Fibroblast of lung (primary cell): ENCODE measurements at regions not wholly inside any gene's neighbourhood (a gene's known extent, or its start where the extent isn't known, plus 50 kb on each side); places are given as distances from the start of the nearest gene placed in this dataset.

ENCODE experiments used
- DNase-seq, 2 donors: peaks; one replicate each; pipeline versions ENCODE4 v3.0.0 to v3.0.0-alpha.2; 2010; ENCODE audit warnings: low read depth in 2 of 2
- H2AFZ ChIP-seq: 2 replicates; pipeline ENCODE4 v1.5.1; 2012; ENCODE audit warnings: low read length, control low read depth, inconsistent platforms
- H3K27ac ChIP-seq: 2 replicates; pipeline ENCODE4 v1.5.1; 2011; ENCODE audit warnings: low read length, control low read depth; ENCODE audit not compliant: insufficient read depth
- H3K27me3 ChIP-seq: 2 replicates; pipeline ENCODE4 v1.5.1; 2011; ENCODE audit warnings: mild to moderate bottlenecking, low read length; ENCODE audit not compliant: control insufficient read depth, insufficient read depth
- H3K36me3 ChIP-seq: 2 replicates; pipeline ENCODE4 v1.5.1; 2011; ENCODE audit warnings: low read length; ENCODE audit not compliant: control insufficient read depth, insufficient read depth
- H3K4me1 ChIP-seq: 2 replicates; pipeline ENCODE4 v1.5.1; 2011; ENCODE audit warnings: low read length; ENCODE audit not compliant: control insufficient read depth, insufficient read depth; ENCODE audit errors: extremely low read depth
- H3K4me2 ChIP-seq: 2 replicates; pipeline ENCODE4 v1.5.1; 2011; ENCODE audit warnings: low read length, control low read depth; ENCODE audit not compliant: insufficient read depth; ENCODE audit errors: extremely low read depth
- H3K4me3 ChIP-seq, 4 experiments: fragments of 200-600 bp in 1 of 4; sonication (generic) in 1 of 4; replicated peaks in 1 of 4; 2 replicates each; pipeline ENCODE4 v1.5.1; 2011 to 2016; ENCODE audit warnings: low read length in 4 of 4, low read depth in 3 of 4, mild to moderate bottlenecking in 3 of 4, control low read depth in 2 of 4, inconsistent platforms in 1 of 4, mixed read lengths in 1 of 4; ENCODE audit not compliant: insufficient read depth in 1 of 4; ENCODE audit errors: control extremely low read depth in 1 of 4
- H3K79me2 ChIP-seq: 2 replicates; pipeline ENCODE4 v1.5.1; 2012; ENCODE audit warnings: mild to moderate bottlenecking, low read length, inconsistent platforms; ENCODE audit not compliant: control insufficient read depth, insufficient read depth
- H3K9ac ChIP-seq: 2 replicates; pipeline ENCODE4 v1.5.1; 2011; ENCODE audit warnings: mild to moderate bottlenecking, low read length, control low read depth; ENCODE audit not compliant: insufficient read depth
- H3K9me3 ChIP-seq: 2 replicates; pipeline ENCODE4 v1.5.1; 2012; ENCODE audit warnings: low read depth, low read length; ENCODE audit not compliant: control insufficient read depth, insufficient read depth
- H4K20me1 ChIP-seq: 2 replicates; pipeline ENCODE4 v1.5.1; 2011; ENCODE audit warnings: low read length; ENCODE audit not compliant: control insufficient read depth, insufficient read depth; ENCODE audit errors: extremely low read depth
- CTCF ChIP-seq, 2 donors: IDR thresholded peaks in 1 of 2; conservative IDR thresholded peaks in 1 of 2; 1 replicate in 1 of 2; 2 replicates in 1 of 2; pipeline ENCODE4 v1.5.1; 2011 to 2012; ENCODE audit warnings: low read length in 2 of 2, control low read depth in 1 of 2, inconsistent platforms in 1 of 2, low read depth in 1 of 2, mild to moderate bottlenecking in 1 of 2
- EZH2 ChIP-seq: IDR thresholded peaks from 2 replicates; pipeline ENCODE4 v1.5.1; 2012; ENCODE audit warnings: low read length, control low read depth, mild to moderate bottlenecking; ENCODE audit errors: missing control alignments

DNA sequence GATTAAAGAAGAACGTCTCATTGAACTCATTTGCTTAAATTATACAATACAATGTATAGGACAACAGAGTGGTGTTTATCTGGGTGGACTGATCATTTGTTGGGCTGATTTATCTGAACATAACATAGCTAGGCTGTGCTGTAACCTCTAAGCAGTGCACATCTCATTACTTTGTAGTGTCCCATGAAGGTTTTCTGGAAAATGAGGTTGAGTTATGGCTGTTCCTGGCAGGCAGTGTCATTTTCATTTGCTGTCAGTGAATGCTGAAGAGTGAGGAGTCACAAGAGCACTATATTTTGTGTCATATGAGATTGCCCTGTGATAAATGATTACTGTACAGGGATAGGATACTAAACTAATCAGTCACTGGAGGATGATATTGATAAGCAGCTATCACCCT lies 340.2 kb downstream of the HS3ST3B1 start:
- Histone ChIP-seq H3K4me2 (no peak overlapping the region), H3K9ac (no peak overlapping the region), H3K27me3 (no peaks in the 10 kb centered on the region), H3K9me3 (no peaks in the 10 kb centered on the region), H3K27ac (no peak overlapping the region), H2AFZ (no peak overlapping the region), H3K79me2 (no peaks in the 10 kb centered on the region), H3K4me1 (no peaks in the 10 kb centered on the region), H4K20me1 (no peaks in the 10 kb centered on the region), H3K4me3 (no peak overlapping the region), H3K36me3 (no peaks in the 10 kb centered on the region)
- TF ChIP-seq EZH2 (no peak), CTCF (conservative IDR thresholded peaks at IDR 0.05 in 1 of 2, IDR thresholded peaks at IDR 0.05 in 1 of 2; ENCODE audit: low read depth in 1 of 2, low read length in 2 of 2) (no peak)
- no peak for DNase-seq

- Histone ChIP-seq H3K9me3 (no peaks in the 10 kb centered on the region), H3K36me3 (no peaks in the 10 kb centered on the region), H3K4me2 (no peak overlapping the region), H3K79me2 (no peaks in the 10 kb centered on the region), H3K4me3 (no peak overlapping the region), H3K27ac (no peak overlapping the region), H2AFZ (no peak overlapping the region), H3K27me3 (no peaks in the 10 kb centered on the region), H4K20me1 (no peaks in the 10 kb centered on the region), H3K4me1 (no peaks in the 10 kb centered on the region), H3K9ac (no peak overlapping the region)
- TF ChIP-seq CTCF (conservative IDR thresholded peaks at IDR 0.05 in 1 of 2, IDR thresholded peaks at IDR 0.05 in 1 of 2; ENCODE audit: low read depth in 1 of 2, low read length in 2 of 2) = no peak
- TF ChIP-seq EZH2 = no peak
- no peak for DNase-seq
Measured at GRCh38 chr17:14637260-14637659, 336.4 kb downstream of the HS3ST3B1 start.

- TF ChIP-seq CTCF (conservative IDR thresholded peaks at IDR 0.05 in 1 of 2, IDR thresholded peaks at IDR 0.05 in 1 of 2; ENCODE audit: low read depth in 1 of 2, low read length in 2 of 2) (no peak), EZH2 (no peak)
- H3K4me1 ChIP-seq = no peaks in the 10 kb centered on the region
- H2AFZ ChIP-seq = no peak overlapping the region
- no peak for DNase-seq
- H3K9ac ChIP-seq = no peak overlapping the region
- H3K4me2 ChIP-seq = no peak overlapping the region
- no peaks in the 10 kb centered on the region for H3K27me3 ChIP-seq
- H3K4me3 ChIP-seq = no peak overlapping the region
- H3K9me3 ChIP-seq = no peaks in the 10 kb centered on the region
- no peaks in the 10 kb centered on the region for H3K36me3 ChIP-seq
- H3K27ac ChIP-seq = no peak overlapping the region
- H3K79me2 ChIP-seq = no peaks in the 10 kb centered on the region
- no peaks in the 10 kb centered on the region for H4K20me1 ChIP-seq
Measured at GRCh38 chr17:14630621-14631020, 329.7 kb downstream of the HS3ST3B1 start.
